IMR-90 (cell line): ENCODE measurements at regions not wholly inside any gene's neighbourhood (a gene's known extent, or its start where the extent isn't known, plus 50 kb on each side); places are given as distances from the start of the nearest gene placed in this dataset.

Experiments
- ATAC-seq: fragments of 200-7000 bp; cut with Tn5 transposase; 2 replicates; pipeline ENCODE4 v1.9.1; 2020; ENCODE audit warnings: low read depth, mild to moderate bottlenecking, moderate library complexity
- BruUV-seq: library from RNA; stranded (reverse); fragments of 400-500 nt; replicated peaks from 2 replicates; lab custom pipeline; 2021; lab: Mats Ljungman, UMichigan
- CTCF ChIA-PET: fragments of 300-600 bp; formaldehyde crosslinking; extraction: SDS; loops from one replicate; lab custom pipeline; 2021; ENCODE audit warnings: antibody characterized with exemption; lab: Yijun Ruan, JAX
- POLR2A ChIA-PET: fragments of 300-600 bp; sonication (Branson Sonifier 250); formaldehyde crosslinking; loops from one replicate; lab custom pipeline; 2022; ENCODE audit warnings: antibody characterized with exemption; ENCODE audit not compliant: unreplicated experiment; lab: Charles Lee
- DNase-seq: peaks from one replicate; pipeline ENCODE4 v3.0.0; 2013
- H2AFZ ChIP-seq: replicated peaks from 2 replicates; pipeline ENCODE3; 2013; ENCODE audit warnings: low read length, mild to moderate bottlenecking; ENCODE audit not compliant: poor library complexity
- H2AK5ac ChIP-seq: 2 replicates; pipeline ENCODE4 v1.6.1; 2013; ENCODE audit warnings: low read depth, low read length, inconsistent platforms
- H2AK9ac ChIP-seq: replicated peaks from 2 replicates; pipeline ENCODE3; 2013; ENCODE audit warnings: mild to moderate bottlenecking, low read depth, low read length, moderate library complexity; ENCODE audit not compliant: poor library complexity
- H2BK120ac ChIP-seq: 2 replicates; pipeline ENCODE4 v1.6.1; 2013; ENCODE audit warnings: low read depth, low read length, inconsistent platforms
- H2BK15ac ChIP-seq: 3 replicates; pipeline ENCODE4 v1.6.1; 2013; ENCODE audit warnings: low read depth, low read length, inconsistent platforms
- H2BK20ac ChIP-seq: 2 replicates; pipeline ENCODE4 v1.6.1; 2013; ENCODE audit warnings: low read depth, mild to moderate bottlenecking, inconsistent platforms, low read length, moderate library complexity
- H2BK5ac ChIP-seq: 2 replicates; pipeline ENCODE4 v1.6.1; 2013; ENCODE audit warnings: mild to moderate bottlenecking, low read depth, low read length, inconsistent platforms; ENCODE audit not compliant: poor library complexity, severe bottlenecking
- H3K14ac ChIP-seq: replicated peaks from 2 replicates; pipeline ENCODE4 v1.6.1; 2013; ENCODE audit warnings: low read depth, low read length, inconsistent platforms
- H3K18ac ChIP-seq: 2 replicates; pipeline ENCODE4 v1.6.1; 2013; ENCODE audit warnings: low read depth, low read length, control low read depth
- H3K23ac ChIP-seq: 2 replicates; pipeline ENCODE4 v1.6.1; 2013; ENCODE audit warnings: low read depth, low read length, inconsistent platforms
- H3K27ac ChIP-seq: 2 replicates; pipeline ENCODE4 v1.5.1; 2013; ENCODE audit warnings: mild to moderate bottlenecking, control low read depth, low read length; ENCODE audit not compliant: insufficient read depth
- H3K27me3 ChIP-seq: 2 replicates; pipeline ENCODE4 v1.6.1; 2013; ENCODE audit warnings: low read length; ENCODE audit not compliant: control insufficient read depth, insufficient read depth
- H3K36me3 ChIP-seq: 2 replicates; pipeline ENCODE4 v1.6.1; 2013; ENCODE audit warnings: low read length, mixed read lengths; ENCODE audit not compliant: control insufficient read depth, insufficient read depth
- H3K4ac ChIP-seq: 2 replicates; pipeline ENCODE4 v1.6.1; 2013; ENCODE audit warnings: low read depth, low read length, inconsistent platforms
- H3K4me1 ChIP-seq: 2 replicates; pipeline ENCODE4 v1.6.1; 2013; ENCODE audit warnings: low read length, mixed read lengths; ENCODE audit not compliant: control insufficient read depth, insufficient read depth
- H3K4me2 ChIP-seq: 2 replicates; pipeline ENCODE4 v1.6.1; 2013; ENCODE audit warnings: low read depth, mild to moderate bottlenecking, control low read depth, low read length, moderate library complexity
- H3K4me3 ChIP-seq: 2 replicates; pipeline ENCODE4 v1.5.1; 2013; ENCODE audit warnings: low read depth, mild to moderate bottlenecking, control low read depth, low read length, moderate library complexity; ENCODE audit not compliant: insufficient read depth
- H3K56ac ChIP-seq: 2 replicates; pipeline ENCODE4 v1.6.1; 2013; ENCODE audit warnings: low read length, inconsistent platforms; ENCODE audit not compliant: insufficient read depth; ENCODE audit errors: extremely low read depth
- H3K79me1 ChIP-seq, 2 experiments: 2 replicates each; pipeline ENCODE4 v1.6.1; 2013; ENCODE audit warnings: low read length in 2 of 2, inconsistent platforms in 1 of 2, low read depth in 1 of 2
- H3K9ac ChIP-seq: 2 replicates; pipeline ENCODE4 v1.6.1; 2013; ENCODE audit warnings: low read depth, low read length, control low read depth
- H3K9me1 ChIP-seq: 2 replicates; pipeline ENCODE4 v1.6.1; 2013; ENCODE audit warnings: low read length, inconsistent platforms; ENCODE audit not compliant: insufficient read depth
- H3K9me3 ChIP-seq: 2 replicates; pipeline ENCODE4 v1.6.1; 2013; ENCODE audit warnings: low read length; ENCODE audit not compliant: control insufficient read depth, insufficient read depth
- H4K20me1 ChIP-seq: 2 replicates; pipeline ENCODE4 v1.6.1; 2013; ENCODE audit warnings: low read length, inconsistent platforms; ENCODE audit not compliant: insufficient read depth
- H4K5ac ChIP-seq: 2 replicates; pipeline ENCODE4 v1.6.1; 2013; ENCODE audit warnings: mild to moderate bottlenecking, low read depth, low read length, control low read depth
- H4K8ac ChIP-seq, 2 experiments: 2 replicates each; pipeline ENCODE4 v1.6.1; 2013; ENCODE audit warnings: low read depth in 2 of 2, low read length in 2 of 2, control low read depth in 1 of 2, inconsistent platforms in 1 of 2
- H4K91ac ChIP-seq: 2 replicates; pipeline ENCODE4 v1.6.1; 2013; ENCODE audit warnings: low read depth, low read length, inconsistent platforms; ENCODE audit not compliant: insufficient read depth
- CEBPB ChIP-seq: IDR thresholded peaks from 2 replicates; pipeline ENCODE4 v1.6.1; 2012; ENCODE audit warnings: low read depth, low read length, improper control_type of control experiment
- CHD1 ChIP-seq: IDR thresholded peaks from 2 replicates; pipeline ENCODE4 v1.6.1; 2012; ENCODE audit warnings: low read depth, low read length, improper control_type of control experiment
- MAZ ChIP-seq: IDR thresholded peaks from 2 replicates; pipeline ENCODE4 v1.6.1; 2012; ENCODE audit warnings: low read depth, mild to moderate bottlenecking, low read length, improper control_type of control experiment, moderate library complexity, borderline replicate concordance
- MXI1 ChIP-seq: IDR thresholded peaks from 2 replicates; pipeline ENCODE4 v1.6.1; 2012; ENCODE audit warnings: low read depth, mild to moderate bottlenecking, low read length, moderate library complexity, borderline replicate concordance
- NFE2L2 ChIP-seq: fragments of 150-350 bp; IDR thresholded peaks from 2 replicates; pipeline ENCODE4 v1.6.1; 2016; ENCODE audit warnings: low read depth, mild to moderate bottlenecking, low read length
- RCOR1 ChIP-seq: IDR thresholded peaks from 2 replicates; pipeline ENCODE4 v1.6.1; 2012; ENCODE audit warnings: mild to moderate bottlenecking, low read length, improper control_type of control experiment; ENCODE audit not compliant: insufficient replicate concordance
- SMC3 ChIP-seq: fragments of 150-350 bp; IDR thresholded peaks from 2 replicates; pipeline ENCODE4 v1.6.1; 2016; ENCODE audit warnings: low read depth, mild to moderate bottlenecking, antibody characterized with exemption, low read length, moderate library complexity
- WGBS, 2 experiments: methylation state at CpG; one replicate each; pipeline versions ENCODE4 v1.1.5 to v1.1.7; 2013; ENCODE audit warnings: missing lambda C conversion rate in 2 of 2; ENCODE audit not compliant: insufficient read length in 1 of 2; ENCODE audit errors: extremely low coverage in 2 of 2; 5-methylcytosine and 5-hydroxymethylcytosine counted together
- dilution Hi-C: fragments of 300-500 bp; cut with HindIII; formaldehyde crosslinking; loops from one replicate; pipeline ENCODE4 v1.14.3; 2018; ENCODE audit warnings: low sequenced_read_pairs; ENCODE audit not compliant: unreplicated experiment
- in situ Hi-C: fragments of 300-500 bp; cut with MboI; formaldehyde crosslinking; loops from 3 replicates; pipeline ENCODE4 v1.14.3; 2019; ENCODE audit warnings: low sequenced_read_pairs, inconsistent platforms, mixed read lengths
- intact Hi-C: fragments of 100-400 bp; cut with micrococcal nuclease; formaldehyde crosslinking; loops from 2 replicates; pipeline ENCODE4 v1.10.0; 2022
- TF ChIP-seq, protein P1 (sequence below): conservative IDR thresholded peaks from 2 replicates; pipeline ENCODE4 v1.5.1; 2012; ENCODE audit warnings: mild to moderate bottlenecking, low read depth, low read length, improper control_type of control experiment
- TF ChIP-seq, protein P2 (sequence below): fragments of 150-350 bp; IDR thresholded peaks from 2 replicates; pipeline ENCODE4 v1.6.1; 2016; ENCODE audit warnings: low read depth, mild to moderate bottlenecking, low read length, moderate library complexity, borderline replicate concordance

DNA sequence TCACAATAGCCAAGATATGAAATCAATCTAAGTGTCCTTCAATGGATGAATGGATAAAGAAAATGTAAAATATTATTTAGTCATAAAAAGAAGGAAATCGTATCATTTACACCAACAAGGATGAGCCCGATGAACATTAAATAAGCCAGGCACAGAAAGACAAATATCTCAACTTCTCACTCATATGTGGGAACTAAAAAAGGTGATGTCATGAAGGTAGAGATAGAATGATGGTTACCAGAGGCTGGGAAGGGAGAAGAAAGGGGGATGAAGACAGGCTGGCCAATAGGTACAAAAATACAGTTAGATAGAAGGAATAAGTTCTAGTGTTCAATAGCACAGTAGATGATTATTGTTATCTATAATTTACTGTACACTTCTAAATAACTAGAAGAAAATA is 94.9 kb upstream of the RAP1B start:
- CTCF ChIA-PET: no interaction called here
- no TSS peak for BruUV-seq
- H3K9me3 ChIP-seq: no peaks in the 10 kb centered on the region
- H3K4ac ChIP-seq: no peak overlapping the region
- TF ChIP-seq MXI1 (no peak), NFE2L2 (no peak), CHD1 (no peak), SMC3 (no peak), RCOR1 (no peak), CEBPB (no peak), MAZ (no peak)
- TF ChIP-seq, protein P1, sequence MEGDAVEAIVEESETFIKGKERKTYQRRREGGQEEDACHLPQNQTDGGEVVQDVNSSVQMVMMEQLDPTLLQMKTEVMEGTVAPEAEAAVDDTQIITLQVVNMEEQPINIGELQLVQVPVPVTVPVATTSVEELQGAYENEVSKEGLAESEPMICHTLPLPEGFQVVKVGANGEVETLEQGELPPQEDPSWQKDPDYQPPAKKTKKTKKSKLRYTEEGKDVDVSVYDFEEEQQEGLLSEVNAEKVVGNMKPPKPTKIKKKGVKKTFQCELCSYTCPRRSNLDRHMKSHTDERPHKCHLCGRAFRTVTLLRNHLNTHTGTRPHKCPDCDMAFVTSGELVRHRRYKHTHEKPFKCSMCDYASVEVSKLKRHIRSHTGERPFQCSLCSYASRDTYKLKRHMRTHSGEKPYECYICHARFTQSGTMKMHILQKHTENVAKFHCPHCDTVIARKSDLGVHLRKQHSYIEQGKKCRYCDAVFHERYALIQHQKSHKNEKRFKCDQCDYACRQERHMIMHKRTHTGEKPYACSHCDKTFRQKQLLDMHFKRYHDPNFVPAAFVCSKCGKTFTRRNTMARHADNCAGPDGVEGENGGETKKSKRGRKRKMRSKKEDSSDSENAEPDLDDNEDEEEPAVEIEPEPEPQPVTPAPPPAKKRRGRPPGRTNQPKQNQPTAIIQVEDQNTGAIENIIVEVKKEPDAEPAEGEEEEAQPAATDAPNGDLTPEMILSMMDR: no peak
- TF ChIP-seq, protein P2, sequence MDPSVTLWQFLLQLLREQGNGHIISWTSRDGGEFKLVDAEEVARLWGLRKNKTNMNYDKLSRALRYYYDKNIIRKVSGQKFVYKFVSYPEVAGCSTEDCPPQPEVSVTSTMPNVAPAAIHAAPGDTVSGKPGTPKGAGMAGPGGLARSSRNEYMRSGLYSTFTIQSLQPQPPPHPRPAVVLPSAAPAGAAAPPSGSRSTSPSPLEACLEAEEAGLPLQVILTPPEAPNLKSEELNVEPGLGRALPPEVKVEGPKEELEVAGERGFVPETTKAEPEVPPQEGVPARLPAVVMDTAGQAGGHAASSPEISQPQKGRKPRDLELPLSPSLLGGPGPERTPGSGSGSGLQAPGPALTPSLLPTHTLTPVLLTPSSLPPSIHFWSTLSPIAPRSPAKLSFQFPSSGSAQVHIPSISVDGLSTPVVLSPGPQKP: no peak
- H2AFZ ChIP-seq: no peak overlapping the region
- POLR2A ChIA-PET: no interaction called here
- H2AK9ac ChIP-seq: no peak overlapping the region
- no peak overlapping the region for H2BK20ac ChIP-seq
- H3K9me1 ChIP-seq: no peaks in the 10 kb centered on the region
- no peak overlapping the region for H3K27ac ChIP-seq
- no peak overlapping the region for H3K56ac ChIP-seq
- no CpG with 5 or more reads among the region's 2 CpGs for WGBS, 2 experiments
- H2BK5ac ChIP-seq: no peak overlapping the region
- H3K14ac ChIP-seq: no peak overlapping the region
- H3K9ac ChIP-seq: no peak overlapping the region
- H3K79me1 ChIP-seq: no peaks in the 10 kb centered on the region
- no peak overlapping the region for H4K91ac ChIP-seq
- no peak overlapping the region for H2AK5ac ChIP-seq
- in situ Hi-C loops (no loop called here), intact Hi-C loops (no loop called here), dilution Hi-C loops (no loop called here)
- H3K4me3 ChIP-seq: no peak overlapping the region
- ATAC-seq (no peak), DNase-seq (no peak)
- no peaks in the 10 kb centered on the region for H3K27me3 ChIP-seq
- no peaks in the 10 kb centered on the region for H3K4me1 ChIP-seq
- no peak overlapping the region for H4K5ac ChIP-seq
- no peak overlapping the region for H3K4me2 ChIP-seq
- H2BK15ac ChIP-seq: no peak overlapping the region
- no peak overlapping the region for H4K8ac ChIP-seq
- no peaks in the 10 kb centered on the region for H4K20me1 ChIP-seq
- H3K18ac ChIP-seq: no peak overlapping the region
- no peaks in the 10 kb centered on the region for H3K36me3 ChIP-seq
- no peak overlapping the region for H3K23ac ChIP-seq
- H2BK120ac ChIP-seq: no peak overlapping the region
